GM21423 (cell line): ENCODE measurements at regions not wholly inside any gene's neighbourhood (a gene's known extent, or its start where the extent isn't known, plus 50 kb on each side); places are given as distances from the start of the nearest gene placed in this dataset.

Experiments
- ATAC-seq: cut with Tn5 transposase; IDR thresholded peaks from one replicate; pipeline ENCODE4 v1.9.1; 2021; ENCODE audit warnings: mild to moderate bottlenecking, moderate library complexity; ENCODE audit not compliant: unreplicated experiment

DNA sequence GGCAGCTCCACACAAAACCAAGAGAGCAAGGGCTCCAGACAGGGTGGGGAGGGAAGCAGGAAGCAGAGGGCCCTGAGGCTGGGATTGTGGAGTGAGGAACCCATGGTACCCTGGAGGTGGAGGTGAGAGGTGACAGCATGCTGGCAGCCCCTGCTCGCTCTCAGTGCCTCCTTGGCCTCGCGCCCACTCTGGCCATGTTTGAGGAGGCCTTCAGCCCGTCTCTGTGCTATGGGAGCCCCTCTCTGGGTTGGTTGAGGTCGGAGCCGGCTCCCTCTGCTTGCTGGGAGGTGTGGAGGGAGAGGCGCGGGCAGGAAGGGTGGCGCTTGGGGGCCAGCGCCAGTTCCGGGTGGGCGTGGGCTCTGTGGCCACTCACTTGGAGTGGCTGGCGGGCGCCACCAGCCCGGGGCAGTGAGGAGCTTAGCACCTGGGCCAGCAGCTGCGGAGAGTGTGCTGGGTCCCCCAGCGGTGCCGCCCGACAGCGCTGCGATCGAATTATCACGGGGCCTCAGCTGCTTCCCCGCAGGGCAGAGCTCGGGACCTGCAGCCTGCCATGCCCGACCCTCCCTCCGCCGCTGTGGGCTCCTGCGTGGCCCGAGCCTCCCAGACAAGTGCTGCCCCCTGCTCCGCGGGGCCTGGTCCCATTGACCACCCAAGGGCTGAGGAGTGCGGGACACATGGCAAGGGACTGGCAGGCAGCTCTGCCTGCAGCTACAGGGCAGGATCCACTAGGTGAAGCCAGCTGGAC is 196.0 kb downstream of the DACT1 start:
- no peak for ATAC-seq

DNA sequence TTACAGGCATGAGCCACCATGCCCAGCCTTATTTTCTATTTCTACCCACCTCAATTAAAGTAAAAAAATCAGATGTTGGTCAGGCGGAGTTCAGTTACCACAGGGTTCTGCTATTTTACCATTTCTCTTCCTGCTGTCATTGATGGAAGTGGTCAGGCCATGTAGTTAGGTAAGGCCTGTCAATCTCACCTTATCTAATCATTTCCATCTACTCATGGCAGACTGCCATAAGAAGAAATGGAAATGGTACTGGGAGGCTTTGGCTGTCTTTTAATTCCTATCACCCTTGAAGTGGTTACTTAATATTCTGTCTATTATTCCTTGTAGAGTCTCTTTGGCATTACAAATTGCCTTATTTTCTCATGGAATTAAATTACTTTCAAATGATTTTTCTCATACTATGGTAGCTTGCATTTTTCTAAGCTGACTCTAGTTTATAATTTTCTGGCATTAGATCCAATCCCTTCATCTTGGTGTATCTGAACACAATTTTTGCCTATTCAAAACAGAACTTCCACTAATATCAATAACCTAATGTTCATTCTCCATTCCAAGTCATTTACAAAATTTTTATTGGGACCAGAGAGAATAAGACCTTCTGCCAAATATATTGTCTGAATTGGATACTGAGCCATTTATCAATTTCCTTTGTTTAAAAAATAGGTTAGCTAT is 198.7 kb downstream of the DACT1 start:
- ATAC-seq = no peak

DNA sequence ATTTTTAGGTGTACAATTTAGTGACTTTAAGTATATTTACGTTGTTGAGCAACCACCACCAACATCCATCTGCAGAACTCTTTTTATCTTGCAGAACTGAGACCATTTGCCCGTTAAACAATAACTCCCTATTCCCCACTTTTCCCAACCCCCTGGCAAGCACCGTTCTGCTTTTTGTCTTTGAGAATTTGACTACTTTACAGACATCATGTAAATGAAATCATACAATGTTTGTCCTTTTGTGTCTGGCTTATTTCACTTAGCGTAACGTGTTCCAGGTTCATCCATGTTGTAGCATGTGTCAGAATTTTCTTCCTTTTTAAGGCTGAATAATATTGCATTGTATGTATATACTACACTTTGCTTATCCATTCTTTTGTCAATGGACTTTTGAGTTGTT is 201.5 kb downstream of the DACT1 start:
- ATAC-seq = no peak

- no peak for ATAC-seq
Observed at GRCh38 chr14:58844544-58844943, 206.8 kb downstream of the DACT1 start.

- no peak for ATAC-seq
Observed at GRCh38 chr14:58846682-58847465, 209.1 kb downstream of the DACT1 start.

DNA sequence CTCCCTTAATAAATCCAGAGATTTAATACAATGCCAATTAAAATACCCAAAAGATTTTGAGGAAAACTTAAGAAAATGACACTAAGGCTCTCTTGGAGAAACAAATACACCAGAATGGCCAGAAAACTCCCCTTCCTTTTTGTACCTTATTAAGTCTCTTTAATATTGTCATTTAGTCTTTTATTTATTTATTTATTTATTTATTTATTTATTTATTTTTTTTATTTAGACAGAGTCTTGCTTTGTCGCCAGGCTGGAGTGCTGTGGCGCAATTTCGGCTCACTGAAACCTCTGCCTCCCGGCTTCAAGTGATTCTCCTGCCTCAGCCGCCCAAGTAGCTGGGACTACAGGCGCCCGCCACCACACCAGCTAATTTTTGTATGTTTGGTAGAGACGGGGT is 210.6 kb downstream of the DACT1 start:
- no peak for ATAC-seq

DNA sequence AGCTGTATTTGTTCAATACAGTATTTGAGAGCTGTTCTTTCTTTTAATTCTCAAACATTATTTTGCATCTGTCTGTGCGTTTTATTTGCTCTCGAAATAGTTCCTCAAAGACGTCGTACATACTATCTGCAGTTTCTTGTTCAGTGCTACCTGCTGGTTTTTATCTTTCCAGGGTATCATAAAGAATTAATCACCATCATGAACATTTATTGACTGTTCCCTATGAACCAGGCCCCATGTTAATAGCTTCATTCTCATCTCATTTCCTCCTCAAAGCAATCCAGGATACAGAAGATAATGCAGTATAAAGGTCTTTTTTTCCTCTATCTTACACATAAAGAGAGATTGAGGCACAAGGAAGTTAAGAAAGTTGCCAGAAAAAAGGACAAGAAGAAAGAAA is 211.8 kb downstream of the DACT1 start:
- ATAC-seq = no peak

- no peak for ATAC-seq
Observed at GRCh38 chr14:58850011-58850410, 212.2 kb downstream of the DACT1 start.

DNA sequence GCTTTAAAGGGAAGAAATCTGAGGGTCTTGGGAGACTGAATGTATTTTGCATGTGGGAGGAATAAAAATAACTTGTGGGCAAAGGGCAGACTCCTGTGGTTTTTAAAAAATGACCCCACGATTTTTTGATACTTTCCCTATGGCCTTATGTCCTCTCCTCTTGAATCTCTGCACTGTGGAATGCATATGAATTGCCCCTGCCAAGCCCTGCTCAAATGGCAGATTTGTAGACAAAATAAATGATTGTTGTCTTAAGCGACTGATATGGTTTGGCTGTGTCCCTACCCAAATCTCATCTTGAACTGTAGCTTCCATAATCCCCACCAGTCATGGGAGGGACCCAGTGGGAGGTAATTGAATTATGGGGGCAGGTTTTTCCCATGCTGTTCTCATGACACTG is 223.8 kb downstream of the DACT1 start:
- no peak for ATAC-seq

DNA sequence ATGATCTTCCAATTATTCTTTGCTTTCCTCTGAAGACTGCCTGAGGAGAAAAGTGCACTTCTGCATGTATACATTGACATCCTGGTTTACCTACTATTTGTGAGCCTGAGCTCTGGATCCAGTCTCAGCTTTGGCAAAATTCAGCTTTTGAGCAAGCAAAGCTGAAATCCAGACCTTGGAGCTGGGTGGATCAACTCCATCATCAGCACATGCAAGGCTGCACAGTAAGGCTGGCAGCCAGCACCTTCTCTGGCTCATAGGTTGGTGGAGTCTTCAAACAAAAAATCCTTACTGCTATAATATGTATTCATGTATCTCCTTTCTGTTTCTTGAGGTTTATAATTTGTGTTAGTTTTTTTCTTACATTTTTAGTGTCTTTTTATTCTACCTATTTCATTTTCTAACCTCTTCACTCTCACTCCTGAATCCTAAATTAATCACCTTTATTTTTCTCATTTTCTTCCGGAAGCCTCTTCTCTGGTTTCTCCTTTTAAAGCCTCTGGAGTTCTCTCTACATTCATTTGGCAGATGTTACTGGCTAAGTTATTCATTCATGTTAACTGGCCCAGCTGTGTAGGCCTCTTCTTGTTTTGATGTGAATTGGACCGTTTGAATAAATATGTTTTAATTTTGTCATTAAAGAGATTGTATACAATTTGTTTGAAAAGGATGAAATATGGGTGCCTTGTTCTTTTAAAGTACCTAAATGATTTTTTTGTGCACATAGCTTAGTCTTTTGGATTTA is 224.8 kb downstream of the DACT1 start:
- no peak for ATAC-seq

- no peak for ATAC-seq
Observed at GRCh38 chr14:58863661-58864345, 226.0 kb downstream of the DACT1 start.

DNA sequence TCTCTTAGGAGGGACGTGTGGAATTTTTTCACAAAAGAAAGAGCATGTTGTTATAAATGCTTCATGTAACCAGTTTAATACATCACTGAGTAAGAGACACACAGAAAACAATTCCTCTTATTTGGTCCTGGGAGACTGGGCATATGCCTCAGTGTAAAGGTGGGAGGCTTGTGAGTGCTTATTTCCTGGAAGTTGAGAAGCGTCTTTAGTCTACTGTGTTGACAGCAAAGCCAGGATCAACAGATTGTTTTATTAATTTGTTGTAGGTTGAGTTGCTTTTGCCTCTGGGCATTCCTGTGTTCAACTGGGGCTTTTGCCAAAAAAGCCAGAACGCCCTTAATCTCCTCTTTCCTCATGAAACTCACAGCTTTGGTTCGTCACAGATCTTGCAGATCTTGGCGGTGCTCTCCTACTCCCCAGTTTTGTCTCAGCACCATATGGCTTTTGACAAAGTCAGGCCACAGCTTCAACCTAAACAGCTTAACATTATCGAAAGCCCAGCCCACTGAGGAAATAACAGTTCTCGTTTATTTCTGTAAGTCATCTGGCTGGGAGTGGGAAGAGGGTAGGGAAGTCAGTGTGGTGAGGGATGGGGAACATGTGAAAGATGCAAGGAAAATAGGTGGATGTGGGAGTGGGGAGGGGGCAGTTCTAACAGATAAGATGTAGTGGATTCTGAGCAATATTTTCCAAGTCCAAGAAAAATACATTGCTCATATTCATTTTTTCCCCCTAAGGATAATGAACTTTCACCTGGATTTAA is 227.2 kb downstream of the DACT1 start:
- no peak for ATAC-seq

DNA sequence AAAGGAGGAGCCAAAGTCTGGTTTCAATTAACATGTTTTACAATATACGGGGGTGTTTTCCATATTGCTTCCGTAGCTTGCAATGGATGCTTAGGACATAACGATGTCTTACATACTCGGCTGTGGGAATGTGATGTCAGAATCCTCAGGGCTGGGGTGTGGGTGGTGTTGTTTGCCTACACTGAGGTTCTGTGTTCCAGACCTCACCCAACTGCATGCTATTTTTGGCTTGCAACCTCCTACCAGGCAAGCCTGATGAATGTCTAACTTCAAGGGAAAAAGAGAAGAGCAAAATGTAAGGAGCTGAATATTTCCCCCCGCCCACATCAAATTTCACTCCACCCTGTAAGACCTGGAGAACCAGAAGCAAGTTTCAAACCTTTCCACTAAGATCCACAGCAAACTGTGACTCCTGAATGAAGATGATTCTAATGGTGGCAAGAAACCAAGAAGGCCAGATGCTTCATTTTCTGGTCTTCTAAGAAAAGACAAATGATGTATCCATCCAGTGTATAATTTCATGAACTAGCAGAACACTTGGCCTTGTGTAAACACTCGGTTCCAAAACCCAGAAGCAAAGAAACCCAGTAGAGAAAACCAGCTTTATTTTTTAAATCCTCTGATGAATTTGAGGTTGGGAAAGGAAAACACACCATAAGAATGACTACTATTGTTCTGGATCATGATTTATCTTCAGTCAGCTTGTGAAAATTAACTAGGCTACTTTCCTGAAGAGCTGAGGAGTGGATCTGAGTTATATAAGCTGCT is 227.9 kb downstream of the DACT1 start:
- ATAC-seq = no peak

- ATAC-seq = no peak
Observed at GRCh38 chr14:58866391-58866790, 228.6 kb downstream of the DACT1 start.

DNA sequence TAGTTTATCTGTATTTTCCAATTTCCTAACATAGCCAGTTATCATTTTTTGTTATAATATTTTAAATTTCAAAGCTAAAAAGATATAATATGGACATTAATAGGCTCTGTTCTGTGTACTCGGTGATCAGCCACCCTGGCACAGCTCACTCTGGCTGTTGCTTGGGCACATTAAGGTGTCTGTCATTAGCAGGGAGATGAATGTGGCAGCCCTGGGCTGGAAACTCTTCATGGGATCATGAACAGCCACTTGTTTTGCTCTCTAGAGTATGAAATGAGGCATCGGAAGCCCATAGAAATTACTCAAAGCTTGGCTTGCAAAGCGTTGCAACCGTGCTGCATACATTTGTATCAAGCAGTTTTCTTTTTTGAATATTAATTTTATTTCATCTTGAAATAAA is 233.2 kb downstream of the DACT1 start:
- ATAC-seq = no peak

DNA sequence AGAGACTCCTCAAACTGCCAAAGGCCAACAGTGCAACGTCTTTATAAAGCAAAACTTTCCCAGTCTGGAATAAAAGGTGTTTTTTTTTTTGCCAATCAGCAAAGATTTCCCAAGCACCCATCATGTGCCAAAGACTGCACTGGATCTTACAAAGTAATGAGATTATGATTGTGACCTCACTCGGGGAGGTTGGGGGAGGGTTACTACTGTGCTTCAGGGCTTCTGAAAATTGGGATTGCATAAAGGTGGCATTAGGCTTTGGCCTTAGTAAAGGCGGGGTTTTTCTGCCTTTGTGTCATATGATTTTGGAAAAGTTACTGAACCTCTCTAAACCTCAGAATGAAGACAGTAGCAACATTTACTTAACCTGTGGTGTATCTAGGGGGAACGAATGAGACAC is 233.8 kb downstream of the DACT1 start:
- no peak for ATAC-seq

DNA sequence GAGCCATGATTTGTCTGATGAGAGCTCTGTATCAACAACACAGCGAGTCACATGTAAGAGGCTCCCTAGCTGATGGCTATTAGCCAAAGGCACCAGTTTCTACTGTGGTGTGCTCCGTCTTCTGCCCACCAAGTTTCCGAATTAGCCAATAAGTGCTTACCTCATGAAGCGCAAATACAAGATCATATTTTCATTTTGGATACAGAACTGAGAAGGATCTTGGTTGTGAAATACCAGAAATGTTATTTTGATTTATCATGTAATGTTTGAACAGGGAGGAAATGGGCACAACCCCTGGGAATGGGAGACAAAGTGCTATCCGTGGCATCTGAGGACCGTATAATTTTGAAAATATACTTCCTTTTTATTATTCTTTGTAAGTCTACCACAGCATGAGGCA is 234.3 kb downstream of the DACT1 start:
- ATAC-seq = no peak

DNA sequence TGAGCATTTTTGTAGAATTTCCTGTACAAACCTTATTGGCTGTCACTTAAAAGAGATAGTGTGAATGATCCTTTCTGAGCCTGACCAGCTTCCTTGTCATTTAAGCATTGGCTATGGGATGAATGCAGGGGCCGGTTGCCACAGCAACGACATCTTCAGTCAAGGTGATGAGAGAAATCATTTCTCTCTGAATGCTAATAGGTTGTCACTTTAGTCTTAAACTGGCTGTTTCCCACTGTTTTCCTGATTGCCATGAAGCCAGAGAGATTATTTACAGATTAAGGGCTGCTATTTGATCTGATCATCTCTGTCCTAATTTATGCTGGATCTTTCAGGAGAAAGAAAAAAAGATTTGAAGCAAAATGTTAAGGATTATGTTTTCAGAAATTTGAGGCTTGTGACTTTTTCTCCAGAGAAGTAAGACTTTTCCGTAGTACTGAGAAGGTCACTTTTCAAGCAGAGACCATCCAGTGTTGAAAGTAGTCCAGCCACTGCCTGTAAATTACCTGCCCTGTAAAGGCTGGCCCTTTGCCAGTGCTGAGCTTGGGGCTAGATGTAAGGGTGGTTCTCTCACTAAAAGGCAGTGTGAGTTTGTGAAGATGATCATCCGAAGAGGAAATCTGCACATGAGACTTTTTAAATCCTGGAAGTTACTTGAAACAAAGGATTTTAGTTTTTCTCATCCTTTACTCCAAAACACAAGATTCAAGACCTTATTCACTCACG is 235.6 kb downstream of the DACT1 start:
- ATAC-seq = no peak

DNA sequence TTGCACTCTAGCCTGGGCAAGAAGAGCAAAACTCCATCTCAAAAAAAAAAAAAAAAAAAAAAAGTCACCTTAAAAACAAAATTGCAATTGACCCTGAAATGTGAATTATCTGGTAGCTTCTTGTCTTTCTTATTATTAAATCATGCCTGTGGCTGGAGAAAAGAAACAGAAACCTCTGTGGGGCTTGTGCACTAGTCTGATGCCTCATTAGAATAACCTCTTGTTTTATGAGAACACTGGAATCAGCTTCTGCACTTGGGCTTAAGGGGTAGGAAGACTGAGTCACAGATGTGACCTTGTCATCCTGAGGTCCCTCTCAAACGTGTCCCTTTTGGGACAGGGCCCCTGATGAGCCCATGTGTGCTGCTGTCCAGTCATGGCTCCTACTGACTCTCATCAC is 237.9 kb downstream of the DACT1 start:
- ATAC-seq = no peak
